HepG2 (cell line): ENCODE measurements at regions not wholly inside any gene's neighbourhood (a gene's known extent, or its start where the extent isn't known, plus 50 kb on each side); places are given as distances from the start of the nearest gene placed in this dataset.

Source experiments
- ATAC-seq: fragments of 200-7000 bp; cut with Tn5 transposase; 3 replicates; pipeline ENCODE4 v1.9.1; 2020; ENCODE audit warnings: mild to moderate bottlenecking, moderate library complexity
- BruUV-seq: library from RNA; stranded (reverse); fragments of 400-500 nt; replicated peaks from 2 replicates; lab custom pipeline; 2021; lab: Mats Ljungman, UMichigan
- CTCF ChIA-PET: fragments of 300-600 bp; formaldehyde crosslinking; extraction: SDS; loops from one replicate; lab custom pipeline; 2021; ENCODE audit warnings: low total read pairs, inconsistent platforms, low intra/inter-chr PET ratio; lab: Yijun Ruan, JAX
- POLR2A ChIA-PET: fragments of 350-600 bp; sonication (Branson Sonifier 250); formaldehyde crosslinking; loops from one replicate; lab custom pipeline; 2020; ENCODE audit warnings: antibody characterized with exemption, inconsistent platforms; lab: Yijun Ruan, JAX
- DNase-seq: peaks from one replicate; pipeline ENCODE4 v3.0.0-alpha.2; 2015; ENCODE audit warnings: low spot score
- FAIRE-seq: peaks from 3 replicates; lab custom pipeline; 2011; peaks lifted over from hg19 to GRCh38; lab: Jason Lieb, UNC
- H2AFZ ChIP-seq: one replicate; pipeline ENCODE4 v1.6.1; 2011; ENCODE audit warnings: low read length, inconsistent platforms
- H3K27ac ChIP-seq: fragments of 300-600 bp; 3 replicates; pipeline ENCODE4 v1.8.0; 2011; ENCODE audit warnings: mixed run types, mild to moderate bottlenecking, mixed read lengths, low read length, inconsistent platforms; ENCODE audit not compliant: insufficient read depth; ENCODE audit errors: extremely low read length
- H3K27me3 ChIP-seq, 2 experiments: fragments of 200-600 bp in 1 of 2; 2 replicates in 1 of 2; 3 replicates in 1 of 2; pipeline versions ENCODE4 v1.6.0 to v1.8.0; 2011; ENCODE audit warnings: low read length in 2 of 2, mild to moderate bottlenecking in 2 of 2, moderate library complexity in 2 of 2, inconsistent platforms in 1 of 2; ENCODE audit not compliant: insufficient read depth in 2 of 2, control insufficient read depth in 1 of 2
- H3K36me3 ChIP-seq, 2 experiments: fragments of 200-600 bp in 1 of 2; replicated peaks in 1 of 2; 2 replicates in 1 of 2; 3 replicates in 1 of 2; pipeline versions ENCODE4 v1.5.1 to v1.8.0; 2011; ENCODE audit warnings: low read length in 2 of 2, inconsistent platforms in 1 of 2; ENCODE audit not compliant: insufficient read depth in 2 of 2, control insufficient read depth in 1 of 2
- H3K4me1 ChIP-seq: 2 replicates; pipeline ENCODE4 v1.5.1; 2012; ENCODE audit warnings: low read length, inconsistent platforms; ENCODE audit not compliant: insufficient read depth
- H3K4me2 ChIP-seq: 2 replicates; pipeline ENCODE4 v1.6.0; 2011; ENCODE audit warnings: low read depth, low read length, inconsistent platforms
- H3K4me3 ChIP-seq, 3 experiments: fragments of 200-600 bp in 1 of 3; sonication (generic), shearing (Covaris generic) in 1 of 3; replicated peaks in 1 of 3; 2 replicates each; pipeline ENCODE4 v1.5.1; 2011 to 2016; ENCODE audit warnings: low read length in 3 of 3, inconsistent platforms in 2 of 3, low read depth in 2 of 3, mild to moderate bottlenecking in 2 of 3, control low read depth in 1 of 3, mixed read lengths in 1 of 3; ENCODE audit not compliant: insufficient read depth in 1 of 3
- H3K79me2 ChIP-seq: one replicate; pipeline ENCODE4 v1.6.1; 2011; ENCODE audit warnings: low read length, inconsistent platforms; ENCODE audit not compliant: insufficient read depth
- H3K9ac ChIP-seq: 2 replicates; pipeline ENCODE4 v1.6.0; 2011; ENCODE audit warnings: mild to moderate bottlenecking, low read depth, low read length, inconsistent platforms; ENCODE audit not compliant: insufficient read depth
- H3K9me3 ChIP-seq: 2 replicates; pipeline ENCODE4 v1.5.1; 2012; ENCODE audit warnings: mild to moderate bottlenecking, low read length
- H4K20me1 ChIP-seq: 2 replicates; pipeline ENCODE4 v1.6.0; 2011; ENCODE audit warnings: inconsistent platforms, mild to moderate bottlenecking, low read length, moderate library complexity; ENCODE audit not compliant: insufficient read depth
- CREBL2 ChIP-seq: sonication (generic); formaldehyde crosslinking; IDR thresholded peaks from 2 replicates; pipeline ENCODE4 v1.8.1; 2023; ENCODE audit warnings: missing genetic modification reagents, mild to moderate bottlenecking, borderline replicate concordance
- ELF1 ChIP-seq: sonication (generic); formaldehyde crosslinking; IDR thresholded peaks from 2 replicates; pipeline ENCODE4 v1.4.0; 2020; ENCODE audit warnings: missing genetic modification reagents
- ERF ChIP-seq: IDR thresholded peaks from 2 replicates; pipeline ENCODE4 v1.6.1; 2018; ENCODE audit warnings: missing biosample characterization, missing genetic modification reagents
- GTF2F1 ChIP-seq: fragments of 150-350 bp; IDR thresholded peaks from 2 replicates; pipeline ENCODE4 v1.6.1; 2014; ENCODE audit warnings: low read length
- HNRNPLL ChIP-seq: fragments of 200-400 bp; formaldehyde crosslinking; IDR thresholded peaks from 2 replicates; pipeline ENCODE4 v1.6.1; 2017; ENCODE audit warnings: mild to moderate bottlenecking, low read depth, low read length; ENCODE audit not compliant: poor library complexity, severe bottlenecking
- PREB ChIP-seq: sonication (generic); formaldehyde crosslinking; IDR thresholded peaks from 2 replicates; pipeline ENCODE4 v1.4.0; 2020; ENCODE audit warnings: missing genetic modification reagents
- SRSF9 ChIP-seq: fragments of 200-400 bp; formaldehyde crosslinking; IDR thresholded peaks from 2 replicates; pipeline ENCODE4 v1.6.1; 2018; ENCODE audit warnings: borderline replicate concordance, mild to moderate bottlenecking, low read depth, low read length; ENCODE audit not compliant: insufficient read depth, poor library complexity, severe bottlenecking
- ZBTB33 ChIP-seq: sonication (generic); formaldehyde crosslinking; IDR thresholded peaks from 2 replicates; pipeline ENCODE4 v1.4.0; 2020; ENCODE audit warnings: missing genetic modification reagents
- ZFP91 ChIP-seq: sonication (generic); formaldehyde crosslinking; IDR thresholded peaks from 2 replicates; pipeline ENCODE4 v1.9.0; 2022; ENCODE audit warnings: missing genetic modification reagents, mild to moderate bottlenecking, borderline replicate concordance
- ZNF326 ChIP-seq: sonication (generic); formaldehyde crosslinking; IDR thresholded peaks from 2 replicates; pipeline ENCODE4 v1.4.0; 2020; ENCODE audit warnings: missing genetic modification reagents, borderline replicate concordance
- ZNF331 ChIP-seq: sonication (generic); formaldehyde crosslinking; IDR thresholded peaks from 2 replicates; pipeline ENCODE4 v1.4.0; 2020; ENCODE audit warnings: missing genetic modification reagents
- ZSCAN9 ChIP-seq: IDR thresholded peaks from 2 replicates; pipeline ENCODE4 v1.6.1; 2016; ENCODE audit warnings: borderline replicate concordance
- WGBS: methylation state at CpG from one replicate; pipeline ENCODE4 v1.1.6; 2017; ENCODE audit warnings: low lambda C conversion rate; 5-methylcytosine and 5-hydroxymethylcytosine counted together
- in situ Hi-C: cut with HindIII; loops from 2 replicates; pipeline ENCODE4 v1.10.0; 2017; ENCODE audit warnings: low pct_unique_long_range_greater_than_20kb; ENCODE audit not compliant: extremely low pct_ligation_motif_present
- intact Hi-C: fragments of 100-400 bp; cut with micrococcal nuclease; formaldehyde crosslinking; loops from one replicate; pipeline ENCODE4 v1.10.0; 2022; ENCODE audit not compliant: unreplicated experiment

- Histone ChIP-seq H3K4me3 (no peak overlapping the region), H4K20me1 (no peaks in the 10 kb centered on the region), H3K9me3 (peaks cover 98% of the 10 kb centered on the region), H3K27ac (no peak overlapping the region)
- POLR2A ChIA-PET = no interaction called here
- ATAC-seq = no peak
- DNase-seq = no peak
- TF ChIP-seq SRSF9 (no peak), ZSCAN9 (CRISPR knock-in tag) (no peak), CREBL2 (CRISPR knock-in tag) (no peak), ZBTB33 (CRISPR knock-in tag) (no peak)
- TF ChIP-seq, all 625 proteins: peak for 0
- CTCF ChIA-PET = no interaction called here
- intact Hi-C loops (no loop called here), in situ Hi-C loops (no loop called here)
- Histone ChIP-seq H3K9ac (no peak overlapping the region), H3K4me2 (no peak overlapping the region), H3K36me3 (no peaks in the 10 kb centered on the region), H3K27me3 (no peaks in the 10 kb centered on the region), H3K4me1 (no peaks in the 10 kb centered on the region), H2AFZ (no peak overlapping the region), H3K79me2 (no peaks in the 10 kb centered on the region)
- 6% methylated on average over 5 of the region's 5 CpGs for WGBS
- FAIRE-seq = no peak
- BruUV-seq = no TSS peak
Measured at GRCh38 chr14:30045720-30046119, 118.1 kb upstream of the PRKD1 start.

- DNase-seq (no peak), ATAC-seq (no peak), FAIRE-seq (no peak)
- CTCF ChIA-PET = no interaction called here
- intact Hi-C loops (no loop called here), in situ Hi-C loops (no loop called here)
- 29% methylated on average over 2 of the region's 2 CpGs for WGBS
- Histone ChIP-seq H2AFZ (no peak overlapping the region), H3K9ac (no peak overlapping the region), H3K27me3 (no peaks in the 10 kb centered on the region), H3K4me1 (no peaks in the 10 kb centered on the region), H3K4me2 (no peak overlapping the region), H3K4me3 (no peak overlapping the region), H3K9me3 (peaks cover 97% of the 10 kb centered on the region), H4K20me1 (no peaks in the 10 kb centered on the region), H3K36me3 (no peaks in the 10 kb centered on the region), H3K79me2 (no peaks in the 10 kb centered on the region), H3K27ac (no peak overlapping the region)
- no TSS peak for BruUV-seq
- POLR2A ChIA-PET = no interaction called here
- TF ChIP-seq ERF (CRISPR knock-in tag) (no peak), ZFP91 (CRISPR knock-in tag) (no peak), ZNF326 (CRISPR knock-in tag) (no peak), ELF1 (CRISPR knock-in tag) (no peak), ZNF331 (CRISPR knock-in tag) (no peak), GTF2F1 (no peak), PREB (CRISPR knock-in tag) (no peak), HNRNPLL (no peak)
Measured at GRCh38 chr14:30053103-30053502, 125.5 kb upstream of the PRKD1 start.
